SKM-1 treated with dmso at 0.1 percent for 144 hours (cell line): ENCODE measurements at regions not wholly inside any gene's neighbourhood (a gene's known extent, or its start where the extent isn't known, plus 50 kb on each side); places are given as distances from the start of the nearest gene placed in this dataset.

Source experiments
- DNase-seq: peaks from one replicate; lab custom pipeline; 2025; ENCODE audit not compliant: unreplicated experiment; lab: John Stamatoyannopoulos, UW

GRCh38 chrX:11040405-11040804, 70.7 kb upstream of the HCCS start:
- DNase-seq: no peak

DNA sequence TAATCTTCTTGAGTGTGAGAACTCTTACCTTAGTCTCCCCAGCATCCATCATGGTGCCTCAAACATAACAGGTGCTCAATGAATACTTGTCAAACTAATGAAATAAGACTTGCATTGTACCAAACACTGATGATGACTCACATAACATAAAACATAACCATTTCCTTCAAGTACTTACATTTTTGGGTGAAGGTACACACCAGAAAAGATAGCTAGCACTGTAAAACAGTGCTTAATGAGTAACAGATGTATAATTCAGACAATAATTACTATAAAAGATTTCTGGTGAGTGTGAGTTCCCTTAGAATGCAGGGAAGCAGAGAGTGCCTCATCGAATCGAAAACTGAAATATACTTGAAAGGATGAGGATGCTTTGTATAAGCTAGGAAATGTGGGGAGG, 70.1 kb upstream of the HCCS start:
- no peak for DNase-seq

DNA sequence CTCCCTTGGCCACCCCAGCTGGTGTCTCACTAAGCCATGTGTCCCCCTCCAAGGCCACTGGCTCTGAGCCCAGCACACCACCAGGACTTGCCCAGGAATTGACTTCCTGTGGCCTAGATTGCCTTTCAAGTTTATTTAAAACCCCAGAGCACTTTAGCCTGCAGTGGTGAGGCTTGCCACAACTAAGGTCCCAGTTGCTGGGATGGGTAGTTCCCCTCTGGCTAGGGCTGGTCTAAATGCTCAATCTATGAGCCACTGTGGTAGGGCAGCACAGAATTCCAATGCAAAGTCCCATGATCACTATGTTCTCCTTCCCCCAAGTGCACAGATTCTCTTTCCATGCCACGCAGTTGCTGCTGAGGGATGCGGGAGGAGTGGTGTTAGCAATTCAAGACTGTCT, 61.1 kb upstream of the HCCS start:
- no peak for DNase-seq

GRCh38 chrX:11053351-11053750, 57.8 kb upstream of the HCCS start:
- no peak for DNase-seq

GRCh38 chrX:11056322-11057176, 54.6 kb upstream of the HCCS start:
- no peak for DNase-seq

DNA sequence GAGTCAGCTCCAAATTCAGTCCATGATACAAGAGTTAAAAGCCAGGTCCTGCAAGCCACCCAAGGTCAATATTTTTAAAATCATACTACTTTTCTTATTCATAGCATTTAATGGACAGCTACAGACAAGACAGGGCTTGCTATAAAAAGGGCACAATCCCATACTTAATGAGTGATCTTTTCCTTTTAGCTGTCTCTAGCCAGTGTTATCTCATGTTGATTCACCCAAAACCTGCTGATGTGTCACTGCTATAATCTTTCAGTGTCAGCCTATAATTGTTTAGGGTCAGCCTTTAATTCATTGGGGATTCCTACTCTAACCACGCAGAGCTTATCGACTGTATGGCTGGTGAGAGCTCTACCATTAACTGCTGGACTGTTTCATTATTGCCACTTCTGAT, 51.2 kb upstream of the HCCS start:
- DNase-seq: no peak
